ENCODE measurements at regions not wholly inside any gene's neighbourhood (a gene's known extent, or its start where the extent isn't known, plus 50 kb on each side); places are given as distances from the start of the nearest gene placed in this dataset.

DNA sequence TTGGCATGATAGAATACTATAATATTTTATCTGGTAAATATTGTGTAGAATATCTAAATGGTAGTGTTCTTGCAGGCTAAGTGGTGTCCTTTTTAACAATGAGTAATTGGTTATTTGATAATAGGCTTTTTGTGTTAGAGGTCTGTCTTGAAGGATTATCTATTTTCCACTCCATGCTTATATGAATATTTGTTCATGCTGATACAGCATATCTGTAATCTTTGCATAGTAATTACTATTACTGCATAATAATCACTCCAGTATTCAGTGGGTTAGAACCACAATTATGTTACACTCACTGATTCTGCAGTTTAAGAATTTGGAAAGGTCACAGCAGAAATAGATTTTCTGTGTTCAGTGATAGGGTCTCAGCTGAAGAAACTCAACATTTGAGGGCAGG lies 1229.9 kb downstream of the MAT2B start (continued):
- TF ChIP-seq ZBTB33 (IDR thresholded peaks at IDR 0.05) (no peak), HNF4A (conservative IDR thresholded peaks at IDR 0.05) (no peak), FOXA2 (IDR thresholded peaks at IDR 0.05) (no peak), GABPA (IDR thresholded peaks at IDR 0.05 in 1 of 2, conservative IDR thresholded peaks at IDR 0.05 in 1 of 2) (no peak)
- TF ChIP-seq, protein P1, sequence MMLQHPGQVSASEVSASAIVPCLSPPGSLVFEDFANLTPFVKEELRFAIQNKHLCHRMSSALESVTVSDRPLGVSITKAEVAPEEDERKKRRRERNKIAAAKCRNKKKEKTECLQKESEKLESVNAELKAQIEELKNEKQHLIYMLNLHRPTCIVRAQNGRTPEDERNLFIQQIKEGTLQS (IDR thresholded peaks at IDR 0.05) = no peak

DNA sequence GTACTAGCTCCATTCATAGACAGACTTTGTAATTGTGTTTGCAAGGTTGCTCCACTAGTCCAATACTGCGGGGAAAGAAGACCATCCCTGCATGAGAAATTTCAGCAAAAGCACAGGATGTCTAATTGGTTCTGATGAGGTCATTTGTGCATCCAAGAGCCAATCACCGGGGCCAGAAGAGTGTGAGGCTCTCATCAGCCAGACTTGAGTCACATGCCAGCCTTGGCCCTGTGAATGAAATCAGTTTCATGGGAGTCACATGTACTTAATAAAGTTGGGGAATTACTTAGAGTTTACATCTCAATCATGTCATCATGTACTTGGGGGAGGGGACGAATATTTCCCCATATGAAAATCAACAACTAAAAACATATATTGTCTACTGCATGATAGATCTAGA lies 1236.0 kb downstream of the MAT2B start:
- H3K4me3 ChIP-seq (ENCODE audit: low read depth in 1 of 3, low read length in 3 of 3) = no peak overlapping the region
- H3K9ac ChIP-seq (ENCODE audit: low read depth in 1 of 2, low read length in 2 of 2) = no peak overlapping the region
- H3K27me3 ChIP-seq (ENCODE audit: control insufficient read depth in 4 of 4, insufficient read depth in 4 of 4, low read length in 3 of 4) = no peaks in the 10 kb centered on the region
- no peaks in the 10 kb centered on the region for H3K4me1 ChIP-seq (ENCODE audit: control insufficient read depth in 4 of 4, insufficient read depth in 4 of 4, low read length in 3 of 4)
- WGBS = 68% methylated on average over 3 of the region's 3 CpGs
- no peaks in the 10 kb centered on the region for H3K36me3 ChIP-seq (ENCODE audit: control insufficient read depth in 4 of 4, insufficient read depth in 3 of 4, low read depth in 1 of 4, low read length in 3 of 4)
- DNase-seq (ENCODE audit: low spot score) = no peak
- no peak overlapping the region for H3K27ac ChIP-seq (ENCODE audit: low read depth in 1 of 2, low read length in 2 of 2)
- no peaks in the 10 kb centered on the region for H3K9me3 ChIP-seq (ENCODE audit: control insufficient read depth in 4 of 4, low read length in 3 of 4)
- TF ChIP-seq GABPA (IDR thresholded peaks at IDR 0.05 in 1 of 2, conservative IDR thresholded peaks at IDR 0.05 in 1 of 2) = no peak
- no peak for TF ChIP-seq FOXA1 (IDR thresholded peaks at IDR 0.05)
- TF ChIP-seq FOXA2 (IDR thresholded peaks at IDR 0.05) = no peak
- no peak for TF ChIP-seq TAF1 (conservative IDR thresholded peaks at IDR 0.05)
- TF ChIP-seq HNF4A (conservative IDR thresholded peaks at IDR 0.05) = no peak
- TF ChIP-seq ZBTB33 (IDR thresholded peaks at IDR 0.05) = no peak
- TF ChIP-seq, protein P1 (IDR thresholded peaks at IDR 0.05) = no peak
- TF ChIP-seq, protein P2, sequence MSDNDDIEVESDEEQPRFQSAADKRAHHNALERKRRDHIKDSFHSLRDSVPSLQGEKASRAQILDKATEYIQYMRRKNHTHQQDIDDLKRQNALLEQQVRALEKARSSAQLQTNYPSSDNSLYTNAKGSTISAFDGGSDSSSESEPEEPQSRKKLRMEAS (IDR thresholded peaks at IDR 0.05) = no peak
- TF ChIP-seq REST (IDR thresholded peaks at IDR 0.05) = no peak
- TF ChIP-seq YY1 (IDR thresholded peaks at IDR 0.05) = no peak
- TF ChIP-seq RXRA (IDR thresholded peaks at IDR 0.05) = no peak
- no peak for TF ChIP-seq RAD21 (IDR thresholded peaks at IDR 0.05)
- TF ChIP-seq HNF4G (IDR thresholded peaks at IDR 0.05) = no peak
- TF ChIP-seq SP1 (IDR thresholded peaks at IDR 0.05) = no peak
- TF ChIP-seq NR2F2 (IDR thresholded peaks at IDR 0.05) = no peak
- TF ChIP-seq, protein P3, sequence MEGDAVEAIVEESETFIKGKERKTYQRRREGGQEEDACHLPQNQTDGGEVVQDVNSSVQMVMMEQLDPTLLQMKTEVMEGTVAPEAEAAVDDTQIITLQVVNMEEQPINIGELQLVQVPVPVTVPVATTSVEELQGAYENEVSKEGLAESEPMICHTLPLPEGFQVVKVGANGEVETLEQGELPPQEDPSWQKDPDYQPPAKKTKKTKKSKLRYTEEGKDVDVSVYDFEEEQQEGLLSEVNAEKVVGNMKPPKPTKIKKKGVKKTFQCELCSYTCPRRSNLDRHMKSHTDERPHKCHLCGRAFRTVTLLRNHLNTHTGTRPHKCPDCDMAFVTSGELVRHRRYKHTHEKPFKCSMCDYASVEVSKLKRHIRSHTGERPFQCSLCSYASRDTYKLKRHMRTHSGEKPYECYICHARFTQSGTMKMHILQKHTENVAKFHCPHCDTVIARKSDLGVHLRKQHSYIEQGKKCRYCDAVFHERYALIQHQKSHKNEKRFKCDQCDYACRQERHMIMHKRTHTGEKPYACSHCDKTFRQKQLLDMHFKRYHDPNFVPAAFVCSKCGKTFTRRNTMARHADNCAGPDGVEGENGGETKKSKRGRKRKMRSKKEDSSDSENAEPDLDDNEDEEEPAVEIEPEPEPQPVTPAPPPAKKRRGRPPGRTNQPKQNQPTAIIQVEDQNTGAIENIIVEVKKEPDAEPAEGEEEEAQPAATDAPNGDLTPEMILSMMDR (IDR thresholded peaks at IDR 0.05; ENCODE audit: low read depth, low read length, missing input control) = no peak

Data from liver (tissue), 8 donors.